HG02938 (cell line): ENCODE measurements at regions not wholly inside any gene's neighbourhood (a gene's known extent, or its start where the extent isn't known, plus 50 kb on each side); places are given as distances from the start of the nearest gene placed in this dataset.
"Not testable (repeated sequence)": the region's sequence is repeated elsewhere in the genome, so short reads cannot be mapped to it uniquely, and the experiment has no call there.

Source experiments
- ATAC-seq: cut with Tn5 transposase; IDR thresholded peaks from one replicate; pipeline ENCODE4 v1.9.1; 2021; ENCODE audit warnings: mild to moderate bottlenecking, moderate library complexity; ENCODE audit not compliant: unreplicated experiment

- ATAC-seq, result no peak
Observed at GRCh38 chr6:50899306-50899870, 80.7 kb downstream of the TFAP2B start.

GRCh38 chr6:50902260-50902659 is 83.6 kb downstream of the TFAP2B start:
- no peak for ATAC-seq

- no peak for ATAC-seq
Observed at GRCh38 chr6:50905297-50905696, 86.6 kb downstream of the TFAP2B start.

- no peak for ATAC-seq
Observed at GRCh38 chr6:50907565-50907964, 88.9 kb downstream of the TFAP2B start.

GRCh38 chr6:50913105-50913770 is 94.6 kb downstream of the TFAP2B start:
- no peak for ATAC-seq

- ATAC-seq, result not testable (repeated sequence)
Observed at GRCh38 chr6:50921378-50921777, 102.7 kb downstream of the TFAP2B start.

- no peak for ATAC-seq
Observed at GRCh38 chr6:50921968-50922367, 103.3 kb downstream of the TFAP2B start.

- ATAC-seq, result no peak
Observed at GRCh38 chr6:50922579-50923525, 104.2 kb downstream of the TFAP2B start.

GRCh38 chr6:50924758-50925157 is 106.1 kb downstream of the TFAP2B start:
- no peak for ATAC-seq

- no peak for ATAC-seq
Observed at GRCh38 chr6:50925548-50925947, 106.9 kb downstream of the TFAP2B start.

GRCh38 chr6:50925981-50926380 is 107.3 kb downstream of the TFAP2B start:
- ATAC-seq, result no peak

GRCh38 chr6:50927800-50928199 is 109.1 kb downstream of the TFAP2B start:
- ATAC-seq, result no peak

- ATAC-seq, result no peak
Observed at GRCh38 chr6:50929323-50929722, 110.7 kb downstream of the TFAP2B start.

GRCh38 chr6:50935442-50935841 is 116.8 kb downstream of the TFAP2B start:
- no peak for ATAC-seq

- no peak for ATAC-seq
Observed at GRCh38 chr6:50936277-50936681, 117.6 kb downstream of the TFAP2B start.

- no peak for ATAC-seq
Observed at GRCh38 chr6:50939931-50940330, 121.3 kb downstream of the TFAP2B start.

GRCh38 chr6:50945789-50946188 is 127.1 kb downstream of the TFAP2B start:
- no peak for ATAC-seq

GRCh38 chr6:50952092-50952907 is 133.6 kb downstream of the TFAP2B start:
- no peak for ATAC-seq

- no peak for ATAC-seq
Observed at GRCh38 chr6:50956014-50956413, 137.3 kb downstream of the TFAP2B start.

- ATAC-seq, result no peak
Observed at GRCh38 chr6:50958148-50958697, 139.6 kb downstream of the TFAP2B start.
